ENCODE measurements at regions not wholly inside any gene's neighbourhood (a gene's known extent, or its start where the extent isn't known, plus 50 kb on each side); places are given as distances from the start of the nearest gene placed in this dataset.

GRCh38 chr2:239579081-239579480 is 178.3 kb upstream of the HDAC4 start:
- TF ChIP-seq CTCF (IDR thresholded peaks at IDR 0.05) (no peak), EP300 (IDR thresholded peaks at IDR 0.05) (no peak), POLR2A (IDR thresholded peaks at IDR 0.05) (no peak)
- Histone ChIP-seq H3K9me3 (peaks cover 0 to 6% (median 0%) of the 10 kb centered on the region in 4 donors), H3K27me3 (no peaks in the 10 kb centered on the region), H3K4me3 (no peak overlapping the region), H3K36me3 (no peaks in the 10 kb centered on the region), H3K27ac (no peak overlapping the region), H3K4me1 (peaks cover 0 to 9% (median 0%) of the 10 kb centered on the region in 4 donors)
- DNase-seq (ENCODE audit: low spot score in 2 of 2) = no peak
- 92 to 95% methylated on average over 12 of the region's 12 CpGs for WGBS, 2 donors

- peaks cover 0 to 9% (median 0%) of the 10 kb centered on the region in 4 donors for H3K4me1 ChIP-seq
- no peak overlapping the region for H3K27ac ChIP-seq
- no peaks in the 10 kb centered on the region for H3K36me3 ChIP-seq
- H3K27me3 ChIP-seq = no peaks in the 10 kb centered on the region
- WGBS, 2 donors = 89% methylated on average over 12 of the region's 12 CpGs
- TF ChIP-seq POLR2A (IDR thresholded peaks at IDR 0.05) (no peak), CTCF (IDR thresholded peaks at IDR 0.05) (no peak), EP300 (IDR thresholded peaks at IDR 0.05) (no peak)
- DNase-seq (ENCODE audit: low spot score in 2 of 2) = no peak
- peaks cover 0 to 6% (median 0%) of the 10 kb centered on the region in 4 donors for H3K9me3 ChIP-seq
- no peak overlapping the region for H3K4me3 ChIP-seq
These were observed 177.6 kb upstream of the HDAC4 start for GRCh38 chr2:239578381-239578780.

- Histone ChIP-seq H3K4me1 (peaks cover 0 to 9% (median 0%) of the 10 kb centered on the region in 4 donors), H3K27me3 (no peaks in the 10 kb centered on the region), H3K36me3 (no peaks in the 10 kb centered on the region), H3K4me3 (no peak overlapping the region), H3K27ac (no peak overlapping the region), H3K9me3 (peaks cover 0 to 6% (median 0%) of the 10 kb centered on the region in 4 donors)
- DNase-seq (ENCODE audit: low spot score in 2 of 2) = no peak
- WGBS, 2 donors = 92 to 93% methylated on average over 12 of the region's 12 CpGs
- TF ChIP-seq CTCF (IDR thresholded peaks at IDR 0.05) = no peak
- no peak for TF ChIP-seq POLR2A (IDR thresholded peaks at IDR 0.05)
- TF ChIP-seq EP300 (IDR thresholded peaks at IDR 0.05) = no peak
These were observed 177.1 kb upstream of the HDAC4 start for GRCh38 chr2:239577935-239578334.

GRCh38 chr2:239576784-239577685 is 176.2 kb upstream of the HDAC4 start:
- no peak for DNase-seq (ENCODE audit: low spot score in 2 of 2)
- no peak overlapping the region for H3K27ac ChIP-seq

More at GRCh38 chr2:239576784-239577685, 176.2 kb upstream of the HDAC4 start:
- Histone ChIP-seq H3K4me3 (no peak overlapping the region), H3K4me1 (peaks cover 0 to 9% (median 0%) of the 10 kb centered on the region in 4 donors), H3K36me3 (no peaks in the 10 kb centered on the region), H3K9me3 (peaks cover 0 to 6% (median 0%) of the 10 kb centered on the region in 4 donors), H3K27me3 (no peaks in the 10 kb centered on the region)
- TF ChIP-seq POLR2A (IDR thresholded peaks at IDR 0.05) = no peak
- TF ChIP-seq CTCF (IDR thresholded peaks at IDR 0.05) = no peak
- TF ChIP-seq EP300 (IDR thresholded peaks at IDR 0.05) = no peak
- WGBS, 2 donors = 86 to 87% methylated on average over 17 of the region's 17 CpGs

Measured in tibial nerve (tissue), 4 donors.